ENCODE measurements at regions not wholly inside any gene's neighbourhood (a gene's known extent, or its start where the extent isn't known, plus 50 kb on each side); places are given as distances from the start of the nearest gene placed in this dataset.

DNA sequence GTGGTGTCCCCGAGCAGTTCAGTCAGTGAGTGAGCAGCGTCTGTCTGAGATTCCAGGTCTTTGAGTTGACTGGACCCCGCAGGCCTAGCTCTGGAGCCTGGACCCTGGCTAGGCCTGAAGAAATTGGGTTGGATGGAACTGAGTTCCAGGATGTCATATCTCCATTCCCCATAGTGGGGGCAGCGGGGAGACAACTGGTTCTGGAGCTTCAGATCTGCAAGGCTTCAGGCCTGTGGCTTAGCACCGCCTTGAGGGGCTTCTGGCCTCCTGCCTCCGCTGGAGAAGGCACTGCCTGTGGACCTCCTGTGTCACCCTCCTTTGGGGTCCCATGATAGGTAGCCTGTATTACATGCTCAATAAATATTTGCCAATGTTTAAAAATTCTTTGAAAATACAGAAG lies 288.4 kb upstream of the ID2 start:
- no peak for DNase-seq

DNA sequence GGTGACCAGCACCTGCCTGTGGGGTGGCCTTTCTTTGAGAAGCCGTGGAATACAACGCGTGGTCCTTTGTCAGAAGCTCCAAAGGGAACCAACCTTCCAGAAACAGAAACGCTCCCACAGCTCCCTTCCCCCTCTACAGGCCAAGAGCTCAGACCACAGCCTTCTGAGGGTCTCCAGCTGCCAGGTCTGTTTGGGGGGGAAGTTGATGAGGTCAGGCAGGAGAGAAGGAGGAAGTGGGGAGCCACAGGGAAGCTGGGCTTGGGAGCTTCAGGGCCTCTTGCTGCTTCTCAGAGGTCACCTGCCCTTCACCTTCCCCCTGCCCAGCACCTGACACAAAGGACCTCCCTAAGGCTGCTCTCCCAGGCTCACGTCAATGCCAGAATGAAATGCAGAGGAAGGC lies 287.7 kb upstream of the ID2 start:
- no peak for DNase-seq

DNA sequence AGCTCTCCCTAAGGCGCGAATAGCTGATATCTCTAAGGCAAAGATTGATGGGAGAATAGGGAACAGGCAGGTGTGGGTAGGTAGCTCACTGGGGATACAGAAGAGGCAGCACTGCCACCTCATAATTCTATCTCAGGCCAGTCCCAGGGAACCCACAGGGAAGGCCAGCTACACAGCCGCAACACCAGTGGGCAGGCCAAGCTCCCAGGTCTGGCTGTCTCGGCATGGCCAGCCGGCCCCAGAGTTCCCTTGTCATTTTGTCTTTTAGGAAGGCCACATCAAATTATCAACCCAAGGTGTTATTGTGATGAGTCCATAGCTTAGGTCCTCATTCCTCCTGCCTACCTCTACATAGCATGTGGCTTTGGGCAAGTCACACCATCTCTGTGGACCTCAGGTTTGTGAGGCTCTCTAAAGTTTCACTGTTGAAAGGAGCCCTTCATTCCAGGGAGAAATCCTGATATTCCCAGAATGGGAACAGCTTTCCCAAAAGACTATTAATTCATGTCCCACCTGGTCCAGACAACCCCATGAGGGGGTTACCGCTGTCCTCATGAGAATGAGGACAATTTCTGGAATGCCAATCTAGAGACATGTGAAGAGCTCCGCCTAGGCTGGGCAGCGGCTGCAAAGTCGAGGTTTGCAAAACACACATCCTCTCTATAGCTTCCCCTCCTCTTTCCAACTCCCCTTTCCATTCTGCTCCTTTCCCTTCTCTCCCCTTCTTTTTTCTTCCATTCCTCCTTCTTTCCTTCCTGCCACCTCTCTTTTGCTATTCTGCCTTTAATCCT lies 287.1 kb upstream of the ID2 start:
- DNase-seq: no peak

DNA sequence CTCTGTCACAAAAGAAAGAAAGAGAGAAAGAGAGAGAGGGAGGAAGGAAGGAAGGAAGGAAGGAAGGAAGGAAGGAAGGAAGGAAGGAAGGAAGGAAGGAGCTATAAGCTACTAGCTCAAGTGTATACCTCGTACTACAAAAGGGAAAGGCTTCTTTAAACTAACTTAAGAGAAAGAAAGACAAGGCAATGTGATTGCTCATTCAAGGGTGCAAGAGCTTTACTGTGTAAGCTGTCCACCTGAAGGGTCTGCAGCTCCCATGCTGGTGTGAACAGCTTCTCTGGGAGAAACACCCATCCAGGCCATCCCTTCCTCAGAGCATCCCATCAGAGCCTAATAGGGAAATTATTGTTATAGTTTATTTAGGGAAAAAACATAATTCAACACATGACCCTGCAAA lies 286.1 kb upstream of the ID2 start:
- no peak for DNase-seq

DNA sequence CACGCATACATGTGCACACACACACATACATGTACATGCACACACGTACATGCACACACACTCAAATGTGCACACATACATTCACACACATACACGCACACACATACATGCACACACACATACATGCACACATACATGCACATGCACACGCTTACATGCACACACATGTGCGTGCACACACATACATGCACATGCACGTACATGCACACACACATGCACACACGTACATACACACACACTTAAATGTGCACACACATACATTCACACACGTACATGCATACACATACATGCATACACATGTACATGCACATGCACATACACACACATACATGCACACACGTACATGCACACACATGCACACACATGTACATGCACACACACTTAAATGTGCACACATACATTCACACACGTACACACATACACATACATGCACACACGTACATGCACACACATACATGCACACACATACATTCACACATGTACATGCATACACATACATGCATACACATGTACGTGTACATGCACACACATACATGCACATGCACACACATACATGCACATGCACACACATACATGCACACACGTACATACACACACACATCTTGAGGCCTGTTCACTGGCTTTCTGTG lies 283.7 kb upstream of the ID2 start:
- DNase-seq: no peak

DNA sequence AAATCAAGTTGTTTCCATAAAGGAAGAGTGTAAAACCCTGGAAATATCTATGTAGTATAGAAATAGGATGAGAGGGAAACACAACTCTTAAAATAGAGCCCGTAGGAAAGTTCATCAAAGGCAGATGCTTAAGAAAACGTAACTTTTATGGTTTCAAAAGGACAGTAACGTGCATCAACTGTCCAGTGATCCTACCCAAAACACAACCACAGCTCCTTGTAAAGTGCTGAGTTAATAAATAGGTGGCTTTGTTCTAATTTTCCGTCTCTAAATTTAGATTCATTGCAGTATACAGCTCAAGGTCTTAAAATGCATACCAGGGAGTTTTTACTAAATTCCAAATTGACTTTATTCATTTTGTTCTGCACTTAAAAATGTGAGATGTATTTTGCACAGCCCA lies 282.1 kb upstream of the ID2 start:
- DNase-seq: no peak

DNA sequence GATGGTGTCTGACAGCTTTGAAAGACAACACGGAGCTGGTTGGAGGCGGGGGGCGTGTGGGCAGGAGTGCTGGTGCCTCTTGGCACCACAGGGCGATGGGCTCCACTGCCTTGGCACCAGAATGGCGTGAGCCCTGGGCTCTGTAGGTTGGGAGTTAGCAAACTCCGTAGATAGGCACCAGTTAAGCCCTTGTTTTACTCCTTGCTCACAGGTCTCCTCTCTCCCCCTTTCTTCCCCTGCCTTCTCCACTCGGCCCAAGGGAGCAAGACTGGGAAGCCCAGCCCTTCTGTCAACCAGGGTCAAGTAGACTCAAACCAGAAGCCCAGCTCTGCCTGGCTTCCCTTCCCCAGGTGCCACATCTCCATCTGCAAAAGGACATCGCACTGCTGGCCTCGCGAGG lies 281.7 kb upstream of the ID2 start:
- DNase-seq: no peak

DNA sequence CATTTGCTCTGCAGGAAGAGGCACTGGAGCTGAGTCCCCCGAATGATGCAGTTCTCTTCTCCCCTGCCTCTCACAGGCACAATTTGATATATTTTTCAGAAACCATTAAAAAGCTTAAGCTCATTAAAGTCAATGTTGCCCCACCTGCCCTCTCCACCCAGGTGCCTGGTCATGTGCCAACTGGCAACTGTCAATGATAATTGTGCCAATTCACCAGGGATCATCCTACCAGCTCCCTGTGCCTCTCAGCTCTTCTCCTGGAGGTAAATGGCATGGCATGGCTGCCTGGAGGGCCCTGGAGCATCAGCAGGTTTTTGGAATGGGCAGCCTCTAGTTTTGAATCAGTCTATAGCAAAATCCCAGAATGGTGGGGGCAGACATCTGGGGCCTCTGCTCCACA lies 279.6 kb upstream of the ID2 start:
- DNase-seq: no peak

DNA sequence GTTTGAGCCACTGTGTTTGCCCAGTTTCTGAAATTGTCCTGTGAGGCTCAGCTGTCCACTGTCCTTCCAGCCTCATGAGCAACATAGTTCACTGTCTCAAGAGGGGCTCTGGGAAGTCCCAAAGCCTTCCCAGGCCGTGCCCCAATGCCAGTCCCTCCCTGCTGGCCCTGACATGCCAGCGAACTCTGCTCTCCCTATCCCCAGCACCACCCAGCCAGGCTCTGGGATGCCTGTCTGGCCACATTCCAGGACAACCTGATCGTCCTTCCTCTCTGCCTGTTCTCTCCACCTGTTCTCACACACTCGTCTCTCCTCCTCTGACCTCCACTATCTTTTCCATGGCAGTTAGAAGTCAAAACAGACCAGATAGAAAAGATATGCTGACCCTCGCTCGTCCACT lies 278.0 kb upstream of the ID2 start:
- no peak for DNase-seq

DNA sequence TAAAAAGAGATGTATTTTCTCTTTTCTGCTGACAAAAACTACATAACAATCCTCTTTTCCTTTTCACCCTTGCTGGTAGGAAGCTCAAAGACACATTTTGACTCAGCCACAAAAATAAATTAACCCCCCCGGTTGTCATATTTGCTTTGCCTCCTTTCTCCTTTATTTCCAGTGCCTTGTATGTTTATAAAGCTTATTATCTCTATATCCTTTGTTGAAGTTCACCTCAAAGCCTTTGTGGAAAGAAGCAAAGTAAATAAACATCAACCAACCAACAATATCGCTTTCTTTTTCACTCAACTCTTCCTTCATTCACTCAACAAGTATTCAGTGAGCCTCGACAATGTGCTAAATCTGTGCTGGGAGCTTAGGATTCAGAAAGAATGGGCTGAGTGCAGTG lies 276.5 kb upstream of the ID2 start:
- no peak for DNase-seq

DNA sequence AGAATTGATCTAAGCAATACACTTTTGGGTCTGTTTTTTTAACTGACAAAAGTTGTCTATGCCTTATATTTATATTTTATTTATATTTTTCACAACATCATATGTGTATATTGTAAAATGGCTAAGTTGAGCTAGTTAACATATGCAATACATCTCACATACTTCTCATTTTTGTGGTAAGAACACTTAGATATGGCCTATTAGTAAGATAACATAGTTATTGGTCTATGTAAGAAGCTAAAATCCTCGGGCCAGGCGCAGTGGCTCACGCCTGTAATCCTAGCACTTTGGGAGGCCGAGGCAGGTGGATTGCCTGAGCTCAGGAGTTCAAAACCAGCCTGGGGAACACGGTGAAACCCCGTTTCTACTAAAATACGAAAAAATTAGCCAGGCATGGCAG lies 275.6 kb upstream of the ID2 start:
- DNase-seq: no peak

DNA sequence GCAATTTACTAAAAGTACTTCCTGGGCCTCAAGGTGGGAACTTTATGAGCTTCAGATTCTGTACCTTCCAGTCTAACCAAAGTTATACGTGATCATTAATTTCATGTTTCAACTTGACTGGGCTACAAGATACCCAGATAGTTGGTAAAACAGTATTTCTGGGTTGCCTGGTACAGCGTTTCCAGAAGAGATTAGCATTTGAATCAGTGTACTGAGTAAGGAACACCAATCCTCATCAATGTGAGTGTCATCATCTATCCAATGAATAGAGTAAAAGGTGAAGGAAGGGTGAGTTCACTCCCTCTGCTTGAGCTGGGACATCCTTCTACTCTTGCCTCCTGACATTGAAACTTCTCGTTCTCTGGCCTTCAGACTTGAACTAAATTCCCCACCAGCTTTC lies 274.5 kb upstream of the ID2 start:
- no peak for DNase-seq

DNA sequence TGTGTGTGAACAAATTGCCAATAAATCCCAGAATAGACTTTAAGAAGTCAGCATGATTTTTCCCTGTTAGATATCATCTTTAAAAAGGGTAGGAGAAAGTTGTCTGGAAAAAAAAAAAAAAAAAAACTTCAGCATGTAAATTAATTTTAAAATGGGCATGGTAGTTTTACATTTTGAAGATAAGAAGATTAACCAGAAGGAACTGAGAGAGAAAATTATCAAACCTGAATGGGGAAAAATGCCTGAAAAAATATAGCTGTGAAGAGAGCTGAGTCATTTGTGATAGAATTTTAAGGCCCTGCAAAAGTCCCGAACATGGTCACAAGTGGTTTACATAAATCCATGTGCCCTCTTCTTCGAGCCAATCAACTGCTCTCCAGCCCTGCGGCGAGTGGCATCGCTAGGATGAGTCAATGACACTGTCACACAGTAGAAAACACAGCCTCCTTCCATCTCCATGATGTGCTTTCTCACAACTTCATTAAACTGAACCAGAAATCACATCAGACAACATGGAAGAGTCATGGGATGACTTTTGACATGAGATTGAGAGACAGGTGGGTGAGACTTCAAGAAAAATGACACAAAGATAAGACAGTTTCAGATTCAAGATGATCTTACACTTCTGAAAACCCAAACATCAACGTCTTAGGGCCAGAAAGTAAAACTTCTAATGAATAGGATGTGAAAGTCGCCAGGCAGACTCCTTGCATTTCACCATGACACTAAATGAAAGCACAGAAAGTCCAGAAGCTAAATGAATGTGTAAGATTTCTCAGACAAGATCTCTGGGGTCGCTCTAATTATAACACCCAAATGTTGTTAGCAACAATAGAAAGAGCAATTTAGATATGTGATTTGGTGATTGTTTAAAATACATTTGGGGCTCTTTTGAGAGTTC lies 273.0 kb upstream of the ID2 start:
- DNase-seq: no peak

DNA sequence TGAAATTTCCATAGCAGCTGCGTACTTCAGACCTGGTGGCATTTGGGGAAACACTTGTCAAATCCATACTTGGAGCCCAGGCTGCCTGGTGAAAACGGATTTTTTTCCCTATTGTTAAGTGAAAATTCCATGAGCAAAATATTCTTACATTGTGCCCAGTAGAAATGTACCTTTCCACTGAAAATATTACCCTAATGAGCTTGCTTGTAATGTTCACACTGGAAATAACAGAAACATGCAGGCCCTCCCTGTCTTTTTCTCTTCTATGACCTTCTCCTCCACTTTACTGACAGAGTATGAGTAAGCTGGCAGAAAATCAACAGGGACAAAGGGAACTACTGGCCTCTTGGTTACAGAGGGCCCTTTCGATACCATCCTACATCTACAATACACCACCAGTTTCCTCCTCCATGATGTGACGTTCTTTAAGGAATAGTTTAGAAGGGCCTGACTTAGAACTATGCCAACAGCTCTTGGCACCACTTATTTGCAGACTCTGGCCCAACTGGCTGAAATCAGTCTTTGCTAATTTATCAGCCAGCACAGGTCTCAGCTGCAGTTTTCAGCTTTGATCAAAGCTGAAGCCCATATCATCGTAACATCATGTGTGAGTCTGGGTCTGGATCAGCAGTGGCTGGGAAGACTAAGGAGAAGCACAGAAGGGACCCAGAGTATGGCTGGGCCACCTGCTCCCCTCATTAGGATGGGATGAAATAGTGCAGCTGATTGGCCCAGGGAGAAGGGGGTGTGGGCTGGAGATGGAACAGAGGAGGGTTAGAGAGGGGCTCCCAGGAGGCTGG lies 272.2 kb upstream of the ID2 start:
- DNase-seq: no peak

DNA sequence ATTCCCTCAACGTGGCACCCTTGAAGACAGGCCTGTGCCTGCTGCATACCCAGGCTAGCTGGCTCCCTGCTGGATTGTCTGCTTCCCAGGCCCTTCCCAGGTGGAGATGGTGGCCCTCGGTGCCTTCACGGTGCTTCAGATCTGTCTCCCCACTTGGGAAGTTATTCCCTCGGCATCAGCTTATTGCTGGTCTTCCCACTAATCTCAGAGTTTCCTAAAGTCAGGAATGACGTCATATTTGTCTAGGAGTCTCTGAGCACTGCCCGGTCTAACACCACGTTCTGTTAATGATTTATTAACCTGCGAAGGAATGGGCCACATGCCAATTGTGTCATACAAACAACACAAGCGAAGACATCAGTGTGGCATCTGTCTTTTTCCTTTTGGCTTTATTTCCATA lies 269.8 kb upstream of the ID2 start:
- no peak for DNase-seq

DNA sequence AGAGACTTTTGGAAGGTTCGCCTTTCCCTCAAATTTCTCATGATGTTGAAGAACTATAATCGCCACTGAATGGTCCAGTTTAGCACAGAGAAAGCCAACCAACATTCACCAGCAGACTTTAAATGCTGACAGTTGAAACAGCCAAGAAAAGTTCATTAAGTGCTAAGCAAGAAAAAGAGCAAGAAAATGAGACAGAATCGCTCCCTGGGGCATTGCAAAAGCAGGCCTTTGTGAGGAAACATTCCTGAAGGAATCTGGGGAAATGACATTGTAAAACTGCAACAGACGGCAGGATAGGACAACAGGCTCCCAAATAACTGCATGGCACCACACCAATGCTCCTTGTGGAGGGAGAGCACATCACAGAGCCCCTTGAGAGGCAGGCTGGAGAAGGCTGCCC lies 269.3 kb upstream of the ID2 start:
- peak; percentile 23 for DNase-seq

DNA sequence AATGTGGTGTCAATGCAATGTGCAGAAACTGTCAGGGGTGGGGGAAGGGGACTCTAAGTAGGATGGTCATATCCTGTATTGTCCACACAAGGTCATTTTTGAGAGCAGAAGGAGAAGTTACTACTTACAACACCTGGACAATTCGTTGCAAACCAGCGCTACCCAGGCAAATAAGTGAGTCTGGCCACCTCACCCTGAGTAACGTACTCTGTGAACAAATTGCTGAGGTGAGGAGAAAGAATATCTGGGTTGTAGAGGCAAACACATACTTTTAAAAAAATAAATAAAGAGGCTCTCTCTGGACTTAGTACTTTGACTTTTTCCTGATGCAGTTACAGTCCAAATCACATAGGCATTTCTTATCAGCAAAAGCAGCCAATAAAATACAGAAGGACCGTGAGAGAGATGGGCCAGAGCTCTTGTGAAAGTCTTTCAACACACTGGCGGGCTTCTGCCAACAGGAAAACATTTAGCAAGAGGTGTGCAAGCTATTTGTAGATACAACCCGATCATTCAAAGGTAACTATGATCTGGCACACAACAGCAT lies 268.2 kb upstream of the ID2 start:
- no peak for DNase-seq

DNA sequence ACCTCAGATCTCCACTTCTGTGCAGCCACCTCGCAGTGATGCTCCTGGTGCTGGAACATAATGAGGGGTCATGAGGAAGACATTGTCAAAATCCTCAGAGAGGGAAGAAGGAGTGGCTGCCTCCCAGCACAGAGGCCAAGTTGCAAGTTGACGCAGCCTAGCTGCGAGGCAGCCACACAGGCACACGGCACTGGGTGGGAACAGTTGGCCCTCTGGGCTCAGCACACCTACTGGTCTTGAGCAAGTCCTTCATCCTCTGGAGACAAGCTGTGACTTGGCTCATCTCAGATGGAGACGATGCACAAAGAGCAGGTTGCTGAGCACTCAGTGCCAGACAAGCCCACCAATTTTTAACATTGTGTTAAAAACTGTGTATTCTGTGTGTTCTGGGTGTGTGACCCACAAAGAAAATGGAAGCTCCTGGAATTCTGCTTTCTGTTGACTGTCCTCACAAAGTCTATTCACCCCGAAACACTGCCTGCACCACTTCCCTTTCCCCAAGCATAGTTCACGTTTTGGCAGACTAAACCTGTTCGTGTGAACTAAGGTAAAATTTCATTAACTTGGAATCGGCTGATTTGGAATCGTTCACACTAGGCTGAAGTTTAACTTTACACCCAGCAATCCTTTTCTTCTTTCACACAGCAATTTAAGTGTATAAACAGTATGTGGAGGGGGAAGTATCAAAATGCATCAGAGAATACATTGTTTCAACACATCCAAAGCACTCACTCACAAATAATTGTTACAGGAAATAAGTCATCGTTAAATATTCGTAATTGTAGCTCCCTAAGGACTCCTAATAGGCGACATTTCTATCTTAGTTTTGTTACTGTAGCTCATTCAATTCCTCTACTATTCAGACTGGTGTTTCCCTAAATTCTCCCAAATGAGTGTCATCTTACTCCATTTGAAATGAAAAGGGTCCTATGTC lies 266.6 kb upstream of the ID2 start:
- DNase-seq: no peak

DNA sequence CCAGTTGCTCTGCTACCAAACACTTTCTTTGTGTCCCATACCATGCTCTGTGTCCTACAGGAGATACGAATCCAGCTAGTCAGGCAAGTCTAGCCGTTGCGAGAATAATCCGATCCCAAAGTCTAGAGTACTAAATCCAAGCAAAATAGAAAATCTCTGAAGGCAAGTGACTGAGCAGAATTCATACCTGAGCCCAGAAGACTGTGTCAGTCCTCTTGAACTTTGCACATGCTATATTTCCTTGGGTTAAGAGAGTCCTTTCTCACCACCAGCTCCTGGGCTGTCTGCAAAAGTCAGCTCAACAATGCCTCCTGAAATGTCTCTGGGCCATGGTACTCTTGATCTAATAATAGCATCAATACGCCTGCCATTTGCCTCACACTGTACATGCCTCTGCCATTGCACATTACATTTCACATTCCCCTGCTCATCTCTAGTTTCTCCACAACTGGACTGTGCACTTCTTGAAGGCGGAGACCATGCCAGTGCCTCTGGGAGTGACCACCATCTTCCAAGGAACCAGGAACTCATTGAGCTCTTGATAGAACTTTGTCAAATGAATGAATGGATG lies 265.8 kb upstream of the ID2 start:
- DNase-seq: no peak

DNA sequence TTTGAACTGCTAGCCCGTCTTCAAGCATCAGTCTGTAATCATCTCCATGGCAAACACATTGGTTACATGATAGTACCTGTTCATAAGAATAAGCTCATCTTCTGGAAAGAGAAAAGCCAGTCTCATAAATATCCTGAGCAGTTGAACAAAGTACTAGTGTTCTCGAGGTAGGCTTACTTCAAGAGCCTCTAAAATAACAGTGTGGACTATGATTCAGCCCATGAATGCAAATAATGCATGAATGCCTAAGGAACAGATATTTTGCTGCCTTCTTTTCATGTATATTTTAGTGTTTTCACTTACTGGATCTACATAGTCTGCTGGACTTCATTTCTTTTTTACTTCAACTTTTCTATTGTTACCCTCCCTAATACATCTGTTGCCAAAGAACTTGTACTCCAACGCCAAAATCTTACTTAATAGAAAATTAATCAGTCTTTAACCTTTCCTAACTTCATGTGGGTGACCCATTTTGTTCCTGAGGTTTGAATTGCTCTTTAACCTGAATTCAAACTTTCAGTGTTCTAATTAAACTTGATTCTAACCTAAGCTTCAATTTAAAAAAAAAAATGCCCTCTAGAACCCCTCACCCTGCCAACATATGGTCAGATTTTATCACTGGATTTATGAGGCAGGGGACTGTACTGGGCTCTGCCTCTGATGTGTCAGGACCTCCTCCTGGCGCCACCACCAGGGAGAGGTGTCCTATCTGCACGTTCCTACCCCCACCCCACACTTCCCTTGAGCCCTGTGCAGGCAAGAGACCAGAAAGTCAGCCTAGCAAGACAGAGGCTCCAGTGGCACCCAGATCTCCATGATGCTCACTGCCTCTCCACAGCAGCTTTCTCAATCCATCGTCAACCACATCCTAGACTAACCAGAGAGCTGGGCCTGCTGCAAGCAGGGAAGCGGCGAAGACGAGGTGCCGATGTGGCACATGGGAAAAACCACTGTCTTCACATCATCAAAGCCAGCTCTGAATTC lies 264.7 kb upstream of the ID2 start:
- no peak for DNase-seq
